ENCODE measurements at regions not wholly inside any gene's neighbourhood (a gene's known extent, or its start where the extent isn't known, plus 50 kb on each side); places are given as distances from the start of the nearest gene placed in this dataset.
"Not testable (repeated sequence)": the region's sequence is repeated elsewhere in the genome, so short reads cannot be mapped to it uniquely, and the experiment has no call there.

- TF ChIP-seq ATF3 (IDR thresholded peaks at IDR 0.05) (no peak), RXRA (IDR thresholded peaks at IDR 0.05) (no peak), RAD21 (IDR thresholded peaks at IDR 0.05) (no peak), YY1 (IDR thresholded peaks at IDR 0.05) (no peak), SP1 (IDR thresholded peaks at IDR 0.05) (no peak)
These were observed 61.7 kb upstream of the LYRM9 start (continued) for GRCh38 chr17:27954548-27955495.

- H3K9ac ChIP-seq (ENCODE audit: low read depth in 1 of 2, low read length in 2 of 2): no peak overlapping the region
- H3K4me1 ChIP-seq (ENCODE audit: control insufficient read depth in 4 of 4, insufficient read depth in 4 of 4, low read length in 3 of 4): no peaks in the 10 kb centered on the region
- TF ChIP-seq YY1 (IDR thresholded peaks at IDR 0.05): no peak
These were observed 63.7 kb upstream of the LYRM9 start for GRCh38 chr17:27956601-27957445.

GRCh38 chr17:27957446-27957793 is 64.3 kb upstream of the LYRM9 start:
- H3K9ac ChIP-seq (ENCODE audit: low read depth in 1 of 2, low read length in 2 of 2); H3K36me3 ChIP-seq (ENCODE audit: control insufficient read depth in 4 of 4, insufficient read depth in 3 of 4, low read depth in 1 of 4, low read length in 3 of 4); DNase-seq (ENCODE audit: low spot score); H3K27me3 ChIP-seq (ENCODE audit: control insufficient read depth in 4 of 4, insufficient read depth in 4 of 4, low read length in 3 of 4); H3K9me3 ChIP-seq (ENCODE audit: control insufficient read depth in 4 of 4, low read length in 3 of 4); H3K27ac ChIP-seq (ENCODE audit: low read depth in 1 of 2, low read length in 2 of 2); H3K4me3 ChIP-seq (ENCODE audit: low read depth in 1 of 3, low read length in 3 of 3); H3K4me1 ChIP-seq (ENCODE audit: control insufficient read depth in 4 of 4, insufficient read depth in 4 of 4, low read length in 3 of 4): not testable (repeated sequence)
- WGBS: 90% methylated on average over 4 of the region's 4 CpGs

More at GRCh38 chr17:27956601-27957445, 63.7 kb upstream of the LYRM9 start:
- no peak for DNase-seq (ENCODE audit: low spot score)
- no peak overlapping the region for H3K27ac ChIP-seq (ENCODE audit: low read depth in 1 of 2, low read length in 2 of 2)
- 81% methylated on average over 13 of the region's 13 CpGs for WGBS
- no peaks in the 10 kb centered on the region for H3K27me3 ChIP-seq (ENCODE audit: control insufficient read depth in 4 of 4, insufficient read depth in 4 of 4, low read length in 3 of 4)
- no peaks in the 10 kb centered on the region for H3K9me3 ChIP-seq (ENCODE audit: control insufficient read depth in 4 of 4, low read length in 3 of 4)
- no peaks in the 10 kb centered on the region for H3K36me3 ChIP-seq (ENCODE audit: control insufficient read depth in 4 of 4, insufficient read depth in 3 of 4, low read depth in 1 of 4, low read length in 3 of 4)
- no peak overlapping the region for H3K4me3 ChIP-seq (ENCODE audit: low read depth in 1 of 3, low read length in 3 of 3)

GRCh38 chr17:27958708-27959381 is 65.7 kb upstream of the LYRM9 start:
- 56% methylated on average over 3 of the region's 3 CpGs for WGBS
- no peak overlapping the region for H3K4me3 ChIP-seq (ENCODE audit: low read depth in 1 of 3, low read length in 3 of 3)
- no peak overlapping the region for H3K9ac ChIP-seq (ENCODE audit: low read depth in 1 of 2, low read length in 2 of 2)

More at GRCh38 chr17:27958708-27959381, 65.7 kb upstream of the LYRM9 start:
- Histone ChIP-seq H3K36me3 (ENCODE audit: control insufficient read depth in 4 of 4, insufficient read depth in 3 of 4, low read depth in 1 of 4, low read length in 3 of 4) (no peaks in the 10 kb centered on the region), H3K27me3 (ENCODE audit: control insufficient read depth in 4 of 4, insufficient read depth in 4 of 4, low read length in 3 of 4) (no peaks in the 10 kb centered on the region), H3K9me3 (ENCODE audit: control insufficient read depth in 4 of 4, low read length in 3 of 4) (no peaks in the 10 kb centered on the region), H3K27ac (ENCODE audit: low read depth in 1 of 2, low read length in 2 of 2) (no peak overlapping the region), H3K4me1 (ENCODE audit: control insufficient read depth in 4 of 4, insufficient read depth in 4 of 4, low read length in 3 of 4) (no peaks in the 10 kb centered on the region)
- TF ChIP-seq FOXA1 (IDR thresholded peaks at IDR 0.05) (no peak), HNF4A (conservative IDR thresholded peaks at IDR 0.05) (no peak), MAX (IDR thresholded peaks at IDR 0.05) (no peak), ATF3 (IDR thresholded peaks at IDR 0.05) (no peak), HNF4G (IDR thresholded peaks at IDR 0.05) (no peak), EGR1 (IDR thresholded peaks at IDR 0.05; ENCODE audit: low read depth in 2 of 2) (no peak), ZBTB33 (IDR thresholded peaks at IDR 0.05) (no peak), SP1 (IDR thresholded peaks at IDR 0.05) (no peak), NR2F2 (IDR thresholded peaks at IDR 0.05) (no peak), FOXA2 (IDR thresholded peaks at IDR 0.05) (no peak), RXRA (IDR thresholded peaks at IDR 0.05) (no peak), YY1 (IDR thresholded peaks at IDR 0.05) (no peak), JUND (IDR thresholded peaks at IDR 0.05) (no peak), RAD21 (IDR thresholded peaks at IDR 0.05) (no peak), REST (IDR thresholded peaks at IDR 0.05) (no peak), TAF1 (conservative IDR thresholded peaks at IDR 0.05) (no peak)
- no peak for DNase-seq (ENCODE audit: low spot score)
